Body of pancreas (tissue), 4 donors: ENCODE measurements at regions not wholly inside any gene's neighbourhood (a gene's known extent, or its start where the extent isn't known, plus 50 kb on each side); places are given as distances from the start of the nearest gene placed in this dataset.

Source experiments
- ATAC-seq: fragments of 150-250 bp; one replicate; pipeline ENCODE4 v1.9.1; 2016
- DNase-seq, 4 donors: peaks; one replicate each; pipeline ENCODE4 v3.0.0-alpha.2; 2019
- H3K27ac ChIP-seq, 4 donors: fragments of 200-600 bp; sonication (generic); 1 replicate in 3 of 4; 2 replicates in 1 of 4; pipeline versions ENCODE4 v1.5.1 to v1.6.1; 2016 to 2019; ENCODE audit warnings: mild to moderate bottlenecking in 1 of 4, mixed read lengths in 1 of 4, moderate library complexity in 1 of 4
- H3K27me3 ChIP-seq, 2 donors: fragments of 200-600 bp; sonication (generic); one replicate each; pipeline ENCODE4 v1.6.0; 2016; ENCODE audit warnings: mild to moderate bottlenecking in 1 of 2
- H3K36me3 ChIP-seq, 2 donors: fragments of 200-600 bp; sonication (generic); replicated peaks in 1 of 2; 2 replicates each; pipeline ENCODE4 v1.5.1; 2016; ENCODE audit warnings: low read depth in 2 of 2; ENCODE audit not compliant: insufficient read depth in 1 of 2
- H3K4me1 ChIP-seq: fragments of 200-600 bp; sonication (generic); one replicate; pipeline ENCODE4 v1.6.0; 2016
- H3K4me3 ChIP-seq, 2 donors: fragments of 200-600 bp; sonication (generic); 1 replicate in 1 of 2; 2 replicates in 1 of 2; pipeline ENCODE4 v1.5.1; 2016 to 2019
- H3K9me3 ChIP-seq, 3 donors: fragments of 200-600 bp; sonication (generic); 1 replicate in 2 of 3; 2 replicates in 1 of 3; pipeline ENCODE4 v1.5.1; 2016
- CTCF ChIP-seq, 7 experiments: fragments of 450-650 bp in 4 of 7; fragments of 200-600 bp in 3 of 7; sonication (generic) in 3 of 7; IDR thresholded peaks; one replicate each; pipeline ENCODE4 v1.5.1; 2016 to 2019; ENCODE audit warnings: antibody characterized with exemption in 7 of 7
- POLR2A ChIP-seq, 3 donors: fragments of 450-650 bp; IDR thresholded peaks; one replicate each; pipeline ENCODE4 v1.6.1; 2016; ENCODE audit warnings: antibody characterized with exemption in 3 of 3, mild to moderate bottlenecking in 2 of 3
- WGBS, 2 donors: methylation state at CpG; one replicate each; pipeline ENCODE4 v1.1.5; 2017; 5-methylcytosine and 5-hydroxymethylcytosine counted together
- intact Hi-C: fragments of 100-400 bp; cut with DNase I; formaldehyde crosslinking; loops from one replicate; pipeline ENCODE4 v1.15.1; 2023

GRCh38 chr11:15861256-15861655 is 495.1 kb downstream of the SOX6 start:
- WGBS, 2 donors: 68 to 71% methylated on average over 2 of the region's 2 CpGs
- intact Hi-C loops: no loop called here
- H3K4me1 ChIP-seq: no peaks in the 10 kb centered on the region
- ATAC-seq: no peak
- H3K4me3 ChIP-seq: no peak overlapping the region
- TF ChIP-seq POLR2A (IDR thresholded peaks at IDR 0.05) (no peak), CTCF (IDR thresholded peaks at IDR 0.05) (no peak)
- H3K9me3 ChIP-seq: no peaks in the 10 kb centered on the region
- H3K27ac ChIP-seq: no peak overlapping the region
- no peak for DNase-seq
- no peaks in the 10 kb centered on the region for H3K36me3 ChIP-seq
- H3K27me3 ChIP-seq: no peaks in the 10 kb centered on the region

DNA sequence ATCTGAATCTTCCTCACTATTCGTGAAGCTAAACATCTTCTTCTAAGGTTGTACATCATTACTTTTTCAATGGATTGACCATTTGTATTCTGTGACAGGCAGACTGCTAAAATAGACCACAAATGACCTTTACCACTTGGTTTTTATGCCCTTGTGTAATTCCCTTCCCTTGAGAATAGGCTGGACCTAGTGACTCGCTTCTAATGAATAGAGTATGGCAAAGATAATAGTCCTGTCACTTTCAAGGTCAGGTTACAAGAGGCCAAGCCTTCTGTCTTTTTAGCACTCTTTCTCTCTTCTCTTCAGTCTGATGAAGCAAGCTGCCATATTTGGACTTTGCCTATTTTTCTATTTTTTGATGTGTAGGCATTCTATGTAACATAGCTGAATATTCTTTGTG is 492.9 kb downstream of the SOX6 start:
- 63 to 76% methylated on average over 2 of the region's 2 CpGs for WGBS, 2 donors
- no peak for TF ChIP-seq POLR2A (IDR thresholded peaks at IDR 0.05)
- TF ChIP-seq CTCF (IDR thresholded peaks at IDR 0.05): no peak
- intact Hi-C loops: no loop called here

DNA sequence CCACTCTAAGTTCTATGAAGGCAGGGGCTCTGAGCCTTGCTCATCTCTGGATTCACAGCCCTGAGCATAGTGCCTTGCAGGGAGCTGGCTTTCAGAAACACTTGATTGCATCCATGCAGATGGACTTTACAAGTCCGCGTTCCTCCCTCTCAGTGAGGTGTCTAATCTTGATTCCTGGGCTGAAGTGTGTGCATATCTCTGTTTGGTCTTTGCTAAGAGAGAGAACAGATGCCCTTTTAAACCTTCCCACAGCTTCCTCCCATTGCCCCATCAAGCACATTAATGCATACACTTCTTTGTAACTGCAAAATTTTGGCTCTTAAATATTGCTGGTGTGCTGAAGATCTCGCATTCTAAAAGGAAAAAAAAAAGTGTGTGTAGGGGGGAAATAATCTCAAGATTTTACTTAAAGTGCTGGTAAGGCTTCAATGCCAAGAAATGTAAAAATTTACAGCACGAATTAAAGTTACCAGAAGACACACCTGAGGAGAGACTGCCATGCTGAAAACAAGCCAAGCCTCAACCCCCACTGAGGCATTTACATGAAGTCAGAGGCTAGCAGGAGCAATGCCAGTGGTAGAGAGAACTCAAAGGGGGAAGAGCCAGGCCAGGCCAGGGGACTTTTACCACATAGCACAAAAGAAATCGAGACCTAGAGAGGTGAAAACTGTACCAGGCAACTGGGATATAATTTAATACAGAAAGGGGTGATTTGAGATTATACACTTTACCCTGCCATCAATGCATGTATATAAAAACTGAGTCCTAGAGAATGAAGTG is 492.1 kb downstream of the SOX6 start:
- Histone ChIP-seq H3K27ac (no peak overlapping the region), H3K4me1 (no peaks in the 10 kb centered on the region), H3K27me3 (no peaks in the 10 kb centered on the region), H3K4me3 (no peak overlapping the region), H3K9me3 (no peaks in the 10 kb centered on the region), H3K36me3 (no peaks in the 10 kb centered on the region)
- TF ChIP-seq CTCF (IDR thresholded peaks at IDR 0.05) (no peak), POLR2A (IDR thresholded peaks at IDR 0.05) (no peak)
- no peak for DNase-seq
- no peak for ATAC-seq
- intact Hi-C loops: no loop called here
- 73 to 77% methylated on average over 5 of the region's 5 CpGs for WGBS, 2 donors

More for the DNA sequence above, 492.9 kb downstream of the SOX6 start:
- Histone ChIP-seq H3K9me3 (no peaks in the 10 kb centered on the region), H3K36me3 (no peaks in the 10 kb centered on the region), H3K4me3 (no peak overlapping the region), H3K4me1 (no peaks in the 10 kb centered on the region), H3K27ac (no peak overlapping the region), H3K27me3 (no peaks in the 10 kb centered on the region)
- ATAC-seq: no peak
- no peak for DNase-seq

DNA sequence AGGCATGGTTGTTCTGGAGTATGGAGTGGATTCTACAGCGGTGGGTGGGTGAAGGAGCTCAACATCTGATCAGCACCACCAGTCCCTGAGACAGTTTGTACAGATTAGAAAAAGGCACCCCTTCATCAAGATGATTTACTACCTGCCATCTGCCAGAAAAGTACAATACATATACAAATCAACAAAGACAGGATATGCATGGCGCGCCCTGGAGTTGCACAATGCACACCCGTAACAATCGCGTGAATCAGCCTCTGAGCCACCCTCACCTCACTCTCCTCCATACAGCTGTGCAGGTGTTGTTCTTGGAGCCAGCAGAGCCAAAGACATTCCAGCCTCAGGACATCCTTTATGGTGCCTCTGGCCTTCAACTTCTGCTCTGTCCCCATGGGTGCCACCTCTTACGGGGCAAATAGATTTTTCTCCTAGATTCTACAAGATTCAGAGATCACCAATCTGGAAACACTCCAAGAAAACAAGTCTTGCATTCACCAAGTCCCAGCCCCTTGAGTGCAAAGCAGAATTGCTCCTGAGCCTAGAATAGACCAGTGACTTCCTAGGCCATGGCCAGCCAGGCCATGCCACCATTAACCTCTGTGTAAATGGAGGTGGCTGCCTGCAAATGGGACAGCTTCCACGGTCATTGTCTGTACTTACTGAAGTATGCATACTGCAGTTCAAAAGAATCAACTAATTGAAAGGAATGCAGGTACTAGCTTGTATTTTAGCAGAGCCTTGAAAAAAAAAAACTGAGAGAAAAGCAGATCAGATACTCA is 490.9 kb downstream of the SOX6 start:
- no peaks in the 10 kb centered on the region for H3K36me3 ChIP-seq
- TF ChIP-seq POLR2A (IDR thresholded peaks at IDR 0.05): no peak
- TF ChIP-seq CTCF (IDR thresholded peaks at IDR 0.05): no peak
- DNase-seq (no peak), ATAC-seq (no peak)
- no peak overlapping the region for H3K27ac ChIP-seq
- 92 to 95% methylated on average over 8 of the region's 8 CpGs for WGBS, 2 donors
- no peaks in the 10 kb centered on the region for H3K27me3 ChIP-seq
- intact Hi-C loops: no loop called here
- no peaks in the 10 kb centered on the region for H3K9me3 ChIP-seq
- H3K4me1 ChIP-seq: no peaks in the 10 kb centered on the region
- H3K4me3 ChIP-seq: no peak overlapping the region
